22Rv1 (cell line): ENCODE measurements at regions not wholly inside any gene's neighbourhood (a gene's known extent, or its start where the extent isn't known, plus 50 kb on each side); places are given as distances from the start of the nearest gene placed in this dataset.

Experiments
- CTCF ChIP-seq: fragments of 450-650 bp; IDR thresholded peaks from 2 replicates; pipeline ENCODE4 v1.5.1; 2017; ENCODE audit warnings: mild to moderate bottlenecking
- ZFX ChIP-seq: fragments of 450-650 bp; IDR thresholded peaks from 2 replicates; pipeline ENCODE4 v1.6.1; 2017; ENCODE audit warnings: antibody characterized with exemption, borderline replicate concordance

- TF ChIP-seq CTCF (no peak), ZFX (no peak)
These were observed 81.9 kb upstream of the CEP162 start for GRCh38 chr6:84309336-84309735.
